T follicular helper cell (primary cell): ENCODE measurements at regions not wholly inside any gene's neighbourhood (a gene's known extent, or its start where the extent isn't known, plus 50 kb on each side); places are given as distances from the start of the nearest gene placed in this dataset.

Source experiments
- DNase-seq: peaks from one replicate; pipeline ENCODE4 v3.0.0-alpha.2; 2020; ENCODE audit warnings: low read depth

DNA sequence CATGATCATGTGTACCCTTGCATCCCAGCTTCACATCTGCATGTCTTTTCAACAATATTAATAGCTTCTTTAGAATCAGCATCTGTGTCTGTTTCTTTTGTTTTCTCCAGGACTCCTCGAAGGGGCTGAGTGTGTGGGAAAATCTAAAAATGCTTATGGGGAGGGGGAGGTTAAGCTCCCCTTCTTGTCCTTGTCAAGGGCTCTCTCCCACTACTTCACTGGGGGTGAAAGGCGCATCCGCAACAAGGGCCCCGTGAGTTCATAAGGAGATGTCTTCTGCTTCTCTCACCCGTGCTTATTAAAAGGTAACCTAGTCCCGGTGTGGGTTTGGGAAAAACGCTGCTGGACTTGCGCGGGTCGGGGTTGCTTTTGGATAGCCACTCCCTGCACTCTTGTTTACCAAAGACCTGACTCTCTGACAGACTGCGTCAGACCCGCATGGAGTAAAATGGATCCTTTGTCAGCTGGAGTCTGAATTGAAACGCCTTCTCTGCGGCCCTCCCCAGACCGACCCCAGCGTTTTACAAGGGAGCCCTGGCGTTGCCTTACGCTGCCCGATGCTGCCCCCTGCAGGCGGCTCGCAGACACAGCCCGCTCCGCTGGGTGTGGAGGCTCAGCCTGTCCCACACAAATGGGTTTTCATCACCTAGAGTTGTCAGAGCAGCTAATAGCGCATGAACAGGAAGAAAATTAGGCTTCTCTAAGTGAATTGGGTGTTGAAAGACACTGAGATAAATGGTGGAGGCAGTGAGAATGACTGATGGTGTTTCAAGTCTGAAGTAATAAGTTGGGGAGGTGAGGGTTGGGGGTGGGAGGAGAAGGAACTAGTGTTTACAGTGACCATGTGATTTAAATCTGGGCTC lies 53.8 kb downstream of the IER5 start:
- peak; percentile 77 for DNase-seq

DNA sequence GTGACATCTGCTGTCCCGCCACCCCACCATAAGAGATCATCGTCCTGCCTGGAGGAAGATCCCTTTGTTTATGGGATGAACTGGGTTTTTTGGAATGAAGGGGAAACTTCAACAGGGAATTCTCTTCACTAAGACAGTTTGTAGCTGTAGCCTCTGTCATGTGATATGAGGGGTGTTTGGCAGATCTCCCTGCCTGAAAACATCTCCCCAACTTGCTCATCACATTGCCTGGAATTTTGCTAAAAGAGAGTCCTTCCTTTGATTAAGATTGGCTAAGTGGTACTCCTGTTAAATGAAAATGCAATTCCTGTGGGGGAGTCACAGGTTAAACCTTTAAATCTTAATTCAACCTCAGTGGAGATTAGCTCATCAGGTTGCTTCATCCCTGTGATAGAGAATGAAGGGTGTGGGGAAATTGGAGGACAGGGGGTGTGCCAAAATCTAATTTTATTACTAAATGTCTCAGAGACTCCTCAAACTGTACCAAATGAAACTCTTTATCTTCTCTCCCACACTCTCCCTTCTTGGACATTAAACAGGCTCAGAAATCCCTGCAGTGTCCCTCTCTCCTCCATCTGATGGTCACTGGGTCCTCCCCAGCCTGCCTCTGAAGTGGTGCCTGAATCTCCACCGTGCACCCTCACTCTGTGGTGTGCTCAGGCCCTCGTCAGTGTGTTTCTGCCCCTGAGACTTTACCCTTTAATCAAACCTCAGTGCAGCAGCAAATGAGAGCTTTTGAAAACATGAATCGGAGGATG lies 54.8 kb downstream of the IER5 start:
- DNase-seq: no peak

DNA sequence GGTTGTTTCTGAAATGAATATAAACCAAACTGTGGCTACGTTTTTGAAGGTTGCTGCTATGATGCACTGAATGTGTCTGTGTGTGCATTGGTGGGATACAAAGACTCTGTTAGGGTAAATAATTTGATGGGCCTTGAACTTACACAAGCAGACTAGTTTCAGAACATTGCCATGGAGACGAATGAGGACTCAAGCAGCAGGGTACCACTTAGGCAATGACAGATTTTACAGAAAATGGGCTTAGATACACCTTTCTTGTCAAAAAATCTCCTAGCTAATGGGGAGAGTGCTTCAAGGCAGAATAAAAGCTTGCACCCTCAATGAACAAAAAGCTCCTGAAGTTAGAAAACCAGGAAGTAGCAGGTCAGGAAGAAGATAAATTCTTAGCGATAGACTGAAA lies 55.7 kb downstream of the IER5 start:
- no peak for DNase-seq

DNA sequence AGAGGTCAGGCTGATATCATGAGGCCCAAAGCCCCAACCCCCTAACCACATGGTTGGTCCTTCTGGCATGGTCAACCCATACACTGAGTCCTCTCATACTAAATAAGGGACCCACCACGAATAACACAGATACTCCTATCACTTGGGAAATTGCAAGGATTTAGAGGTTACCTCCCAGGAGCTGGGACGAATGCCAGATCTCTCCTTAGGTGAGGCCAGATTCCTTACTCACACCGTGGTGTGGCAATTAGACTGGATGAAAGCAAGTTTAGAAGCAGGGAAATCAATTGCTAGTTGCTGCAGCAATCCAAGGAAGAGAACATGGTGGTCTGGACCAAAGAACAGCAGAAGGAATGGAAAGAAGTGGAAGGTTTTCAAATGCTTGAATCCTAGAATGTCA lies 60.1 kb downstream of the IER5 start:
- DNase-seq: no peak

DNA sequence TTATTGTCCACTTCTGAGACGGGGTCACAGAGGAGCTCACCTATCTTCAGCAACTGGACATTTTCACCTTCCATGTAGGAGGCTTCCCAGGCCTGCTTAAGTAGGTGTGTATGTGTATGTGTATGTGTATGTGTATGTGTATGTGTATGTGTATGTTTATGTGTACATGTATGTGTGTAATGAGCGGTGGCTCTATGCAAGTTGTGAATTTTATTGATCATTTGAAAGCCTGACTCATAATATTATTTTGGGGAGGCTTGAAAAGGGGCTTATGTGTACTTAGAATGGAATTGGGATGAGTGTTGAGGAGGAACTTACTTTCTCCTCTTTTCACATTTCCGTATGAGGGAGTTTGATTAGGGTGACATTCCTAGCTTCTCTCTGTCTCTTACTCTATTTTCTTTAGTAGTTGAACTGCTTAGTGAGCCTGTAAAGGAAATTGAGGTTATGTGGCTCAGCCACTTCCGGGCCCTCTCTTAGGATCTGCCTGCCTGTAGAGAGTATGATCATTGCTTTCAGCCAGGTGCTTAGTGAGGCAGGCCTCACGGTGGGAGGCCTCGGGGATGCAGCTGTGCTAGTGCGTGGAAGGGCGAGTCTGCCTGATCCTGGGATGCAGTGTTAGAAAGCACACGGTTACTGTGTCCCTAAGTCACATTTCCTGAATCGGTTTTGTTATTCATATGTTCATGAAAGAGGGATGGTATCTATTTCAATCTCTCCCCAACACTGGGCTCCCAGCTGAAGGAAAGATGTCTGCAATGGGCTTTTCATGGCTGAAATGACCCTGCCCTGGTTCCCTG lies 61.0 kb downstream of the IER5 start:
- peak; percentile 74 for DNase-seq

DNA sequence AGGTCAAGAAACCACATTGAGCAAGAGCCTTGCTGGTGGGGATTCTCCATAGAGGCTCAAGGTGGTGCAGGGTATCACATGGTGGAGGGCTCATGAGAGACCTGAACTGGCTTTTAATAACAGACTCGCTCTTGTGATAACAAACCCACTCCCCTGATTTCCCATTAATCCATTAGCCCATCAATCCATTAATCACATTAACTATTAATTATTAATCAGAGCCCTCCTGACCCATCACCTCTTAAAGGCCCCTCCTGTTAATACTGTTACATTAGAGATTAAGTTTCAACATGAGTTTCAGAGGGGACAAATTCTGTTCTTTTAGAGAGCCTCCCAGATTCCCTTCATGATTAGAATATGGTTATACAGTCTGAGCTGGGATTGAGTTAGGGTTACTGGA lies 61.8 kb downstream of the IER5 start:
- no peak for DNase-seq

DNA sequence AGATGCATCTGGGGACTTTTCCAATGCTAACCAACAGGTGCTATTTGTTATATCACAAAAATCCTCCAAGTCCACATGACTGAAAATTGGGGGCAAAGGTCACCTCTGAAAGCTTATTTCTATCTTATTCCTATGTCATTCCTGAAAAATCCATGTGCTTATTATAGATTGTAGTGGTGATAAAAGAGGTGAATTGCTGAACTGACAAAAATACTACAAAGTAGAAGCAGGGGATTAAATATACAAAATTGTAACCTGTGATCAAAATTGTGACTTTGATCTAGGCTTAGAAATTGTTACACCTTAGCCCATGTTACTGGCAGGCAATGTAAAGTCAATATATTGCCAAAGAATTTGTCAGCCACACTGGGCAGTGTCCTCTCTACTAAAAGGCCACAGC lies 62.3 kb downstream of the IER5 start:
- no peak for DNase-seq

DNA sequence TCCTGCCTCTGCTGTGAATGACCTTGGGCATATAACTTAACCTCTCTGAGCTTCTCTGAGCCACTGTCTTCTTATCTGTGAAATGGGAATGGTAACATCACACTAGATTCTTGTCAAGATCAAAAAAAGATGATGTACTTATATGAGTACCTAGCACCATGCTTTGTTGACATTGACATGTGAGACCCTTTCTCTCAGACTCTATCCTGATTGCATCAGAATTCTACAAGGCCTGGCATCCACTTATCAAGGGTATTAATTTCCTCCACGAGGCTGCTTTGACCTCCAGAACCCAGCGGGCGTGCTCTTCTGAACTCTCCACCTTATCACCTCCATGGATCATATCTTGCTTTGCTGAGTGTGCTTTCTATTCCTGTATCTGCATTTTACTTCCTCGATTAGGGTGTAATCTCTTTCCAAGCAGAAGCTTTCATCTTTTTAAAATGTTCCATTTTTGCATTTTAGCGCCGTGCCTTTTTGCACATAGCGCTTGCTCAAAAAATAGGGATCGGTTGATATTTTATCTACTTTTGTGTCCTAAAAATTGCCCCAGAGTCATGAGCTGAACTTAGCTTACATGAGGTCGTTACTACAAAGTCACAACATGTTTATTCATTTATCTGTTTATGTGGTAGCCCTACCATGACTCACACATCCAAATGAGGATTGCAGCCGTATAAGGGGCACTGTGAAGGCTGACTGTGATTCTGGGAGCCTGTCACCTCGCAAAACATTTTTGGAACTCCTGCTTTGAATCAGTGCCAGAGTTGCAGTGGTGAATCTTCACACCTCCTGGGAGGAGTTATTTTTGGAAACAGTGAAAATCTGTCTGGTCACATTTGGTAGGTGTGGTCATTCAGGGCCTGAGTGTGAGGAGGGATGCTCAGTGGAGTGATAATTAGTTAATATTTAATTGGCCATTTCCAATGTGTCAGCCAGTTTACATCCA lies 63.2 kb downstream of the IER5 start:
- DNase-seq: no peak

DNA sequence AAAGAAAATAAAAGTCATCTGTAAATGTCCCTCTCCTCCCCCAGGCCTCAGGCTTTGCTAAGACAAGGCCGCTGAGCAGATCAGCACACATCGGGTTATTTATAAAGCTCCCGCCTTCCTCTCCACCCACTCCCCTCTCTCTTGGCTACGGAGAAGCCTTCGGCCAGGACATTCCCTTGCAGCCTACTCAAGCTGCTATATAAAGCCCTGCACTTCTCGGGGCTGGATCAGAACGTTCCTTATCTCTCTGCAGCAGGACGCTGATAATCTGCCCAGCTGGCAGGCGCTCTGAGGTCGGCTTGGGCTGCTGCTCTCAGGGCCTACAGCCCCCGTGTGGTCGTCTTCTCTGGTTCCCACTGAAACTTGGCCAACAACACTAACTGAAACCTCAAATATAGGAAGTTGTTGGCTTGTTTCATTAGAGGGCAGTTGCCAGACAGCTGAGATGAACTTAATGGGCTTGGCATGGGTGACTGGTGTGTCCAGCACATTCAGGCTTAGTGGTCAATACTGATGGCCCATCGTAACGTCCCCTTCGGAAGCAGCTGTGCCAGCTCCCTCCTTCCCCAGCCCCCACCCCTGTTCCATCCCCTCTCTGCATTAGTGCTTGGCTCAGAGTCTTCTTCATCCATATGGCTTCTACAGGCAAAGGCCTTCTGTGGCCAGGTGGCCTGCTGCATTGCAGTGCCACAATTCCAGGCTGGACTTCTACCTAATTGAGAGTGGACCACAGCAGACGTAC lies 64.6 kb downstream of the IER5 start:
- no peak for DNase-seq

DNA sequence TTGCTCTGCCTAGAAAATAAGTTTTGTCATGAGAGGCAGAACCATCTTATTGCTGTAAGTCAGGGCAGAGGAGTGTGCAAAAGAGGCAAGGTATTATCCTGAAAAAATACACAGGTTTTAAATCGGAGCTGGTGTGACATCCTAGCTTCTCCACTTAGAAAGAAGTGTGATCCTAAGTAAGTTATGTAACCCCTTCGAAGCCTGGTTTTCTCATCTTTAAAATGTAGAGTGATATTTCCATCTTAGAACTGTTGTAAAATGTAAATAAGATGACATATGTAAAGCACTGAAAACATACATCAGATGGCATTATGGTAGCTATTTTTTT lies 65.1 kb downstream of the IER5 start:
- DNase-seq: no peak

DNA sequence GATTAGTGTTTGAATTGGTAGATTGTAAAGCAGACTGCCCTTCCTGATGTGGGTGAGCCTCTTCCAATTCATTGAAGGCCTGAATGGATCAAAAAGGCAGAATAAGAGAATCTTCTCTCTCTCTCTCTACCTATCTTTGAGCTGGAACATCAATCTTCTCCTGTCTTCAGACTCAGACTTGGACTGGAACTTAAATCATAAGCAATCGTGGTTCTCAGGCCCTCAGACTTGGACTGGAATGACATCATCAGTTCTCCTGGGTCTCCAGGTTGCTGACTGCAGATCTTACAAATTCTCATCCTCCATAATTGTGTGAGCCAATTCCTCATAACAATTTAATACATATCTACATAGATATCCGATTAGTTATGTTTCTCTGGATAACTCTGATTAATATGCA lies 66.8 kb downstream of the IER5 start:
- no peak for DNase-seq

DNA sequence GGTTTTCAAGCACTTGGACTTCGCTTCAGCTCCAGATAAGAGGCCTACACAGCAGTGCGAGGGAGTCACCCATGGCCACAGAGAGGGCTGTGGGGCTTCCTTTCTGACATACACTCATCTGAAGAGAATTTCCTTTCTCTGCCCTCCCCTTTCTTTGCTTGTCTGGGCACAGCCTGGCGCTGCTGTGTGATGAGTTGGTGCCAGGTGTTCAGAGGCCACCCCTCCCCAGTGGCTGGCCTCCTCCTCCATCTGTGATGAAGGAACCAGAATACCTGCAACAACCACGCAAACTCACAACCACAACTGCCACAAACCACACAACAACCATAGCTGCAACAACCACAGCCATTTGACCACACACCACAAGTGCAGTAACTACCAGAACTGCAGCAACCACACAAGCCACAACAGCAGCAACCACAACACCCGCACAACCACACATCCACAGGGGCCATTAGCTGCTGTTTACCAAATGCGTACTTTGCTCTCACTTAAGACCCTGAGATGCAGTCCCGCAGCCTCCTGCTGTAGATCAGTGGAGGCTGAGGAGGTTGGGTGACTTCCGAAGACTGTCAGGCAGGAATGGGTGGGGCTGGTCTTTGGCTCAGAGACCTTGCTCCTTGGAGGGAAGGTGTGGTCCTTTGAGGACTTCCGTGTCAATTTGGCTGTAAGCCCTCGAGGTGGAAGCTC lies 71.1 kb downstream of the IER5 start:
- peak; percentile 20 for DNase-seq

DNA sequence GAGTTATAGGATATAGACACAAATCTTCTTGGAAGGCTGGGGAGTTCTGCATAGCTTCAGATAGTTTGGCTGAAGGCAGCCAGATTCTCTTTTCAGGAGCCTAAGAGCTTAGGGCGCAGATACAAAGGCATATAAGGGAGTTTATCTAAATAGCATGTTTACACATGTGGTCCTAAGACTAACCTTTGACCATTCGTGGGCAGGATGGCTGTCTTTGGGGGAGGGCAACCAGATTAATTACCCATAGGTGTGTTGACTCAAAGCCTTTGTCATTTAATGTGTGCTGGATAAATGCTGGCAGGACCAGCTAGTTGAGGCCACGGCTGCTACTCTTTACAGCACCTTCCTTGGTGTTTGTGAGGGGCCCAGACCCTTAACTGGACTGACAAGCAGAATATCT lies 71.8 kb downstream of the IER5 start:
- DNase-seq: no peak

DNA sequence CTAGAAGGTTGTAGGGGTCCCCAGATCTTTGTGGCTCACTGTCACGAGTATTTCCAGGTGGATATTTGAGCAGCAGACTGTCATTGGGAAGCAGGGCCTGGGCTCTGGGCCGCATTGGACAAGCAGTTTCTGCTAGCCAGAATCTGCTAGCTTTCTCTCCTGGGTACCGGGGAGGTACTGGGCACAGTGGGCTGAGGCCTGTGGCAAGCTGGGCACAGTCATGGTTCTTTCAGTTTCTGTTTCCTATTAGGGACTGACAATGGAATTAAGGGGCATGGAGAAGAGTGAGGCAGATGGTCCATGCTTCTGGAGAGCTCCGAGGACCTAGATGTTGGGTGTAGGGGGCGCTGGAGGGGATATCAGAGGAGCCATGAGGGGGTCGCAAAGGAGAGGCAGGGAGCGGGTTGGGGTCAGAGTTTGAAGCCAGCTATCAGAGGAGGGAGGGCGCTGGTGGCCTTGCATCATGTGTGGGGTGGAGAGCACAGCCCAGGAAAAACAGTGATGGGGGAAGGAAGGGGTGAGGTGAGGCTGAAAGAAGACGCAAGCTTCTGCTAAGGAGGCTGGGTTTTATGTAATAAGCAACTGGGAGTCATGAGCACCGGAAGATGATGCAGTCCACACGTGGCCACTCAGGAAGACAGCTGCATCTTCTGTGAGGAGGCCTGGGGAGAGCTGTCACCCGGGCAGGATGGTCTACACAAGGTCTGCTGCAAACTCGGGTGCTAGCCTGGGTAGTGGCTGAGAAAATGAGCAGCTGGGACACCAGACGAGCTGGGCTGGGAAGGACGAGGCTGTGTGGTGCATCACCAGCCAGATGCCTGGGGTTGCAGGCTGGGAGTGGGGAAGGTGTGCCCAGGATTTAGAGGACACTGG lies 72.7 kb downstream of the IER5 start:
- no peak for DNase-seq

DNA sequence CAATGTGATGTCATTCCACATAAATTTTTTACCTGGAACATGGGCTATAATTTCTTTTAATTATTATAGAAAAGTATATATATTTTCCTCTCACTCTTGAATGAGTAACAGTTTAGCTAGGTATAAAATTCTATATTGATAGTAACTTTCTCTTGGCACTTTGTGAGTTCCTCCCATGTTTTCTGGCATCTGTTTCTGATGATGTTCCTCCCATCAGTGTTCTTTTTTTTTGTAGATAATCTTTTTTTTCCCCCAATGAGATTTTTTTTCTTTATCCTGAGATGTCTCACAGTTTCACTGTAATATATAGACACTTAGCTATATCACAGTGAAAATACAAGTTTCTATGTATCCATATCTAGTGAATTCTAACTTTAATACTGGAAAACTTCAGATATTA lies 75.2 kb downstream of the IER5 start:
- DNase-seq: no peak

DNA sequence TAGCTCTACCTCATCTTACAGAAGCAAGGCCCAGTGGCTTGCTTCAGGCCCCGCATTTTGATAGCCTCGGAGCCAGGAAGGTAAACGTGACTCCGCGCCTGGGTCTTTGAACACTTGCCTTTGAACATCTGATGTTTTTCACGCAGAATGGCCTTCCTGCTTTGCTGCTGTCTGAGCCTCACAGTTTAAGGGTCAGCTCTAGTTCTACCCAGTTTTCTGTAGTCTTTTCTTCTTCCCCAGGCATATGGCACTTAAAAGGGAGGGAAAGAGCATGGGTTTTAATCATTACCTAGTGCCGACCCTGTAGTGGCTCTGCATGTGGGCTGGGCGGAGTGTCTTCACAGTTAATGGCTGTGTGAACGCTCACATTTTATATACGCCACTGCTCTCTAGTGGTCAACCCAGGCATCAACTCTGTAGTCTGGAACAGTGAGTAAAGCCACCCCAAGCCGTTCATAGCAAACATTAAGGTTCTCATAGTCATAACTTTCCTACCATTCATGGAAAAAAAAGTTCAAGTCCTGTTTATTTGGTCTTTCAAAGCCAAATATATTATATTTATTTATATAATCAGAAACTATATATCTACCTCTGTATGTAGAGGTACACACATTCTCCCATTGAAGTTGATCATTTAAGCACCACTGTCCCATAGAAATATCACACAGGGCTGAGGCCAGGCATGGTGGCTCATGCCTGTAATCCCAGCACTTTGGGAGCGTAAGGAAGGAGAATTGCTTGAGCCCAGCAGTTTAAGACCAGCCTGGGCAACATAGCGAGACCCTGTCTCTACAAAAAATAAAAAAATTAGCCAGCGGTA lies 78.1 kb downstream of the IER5 start:
- DNase-seq: peak; percentile 62

DNA sequence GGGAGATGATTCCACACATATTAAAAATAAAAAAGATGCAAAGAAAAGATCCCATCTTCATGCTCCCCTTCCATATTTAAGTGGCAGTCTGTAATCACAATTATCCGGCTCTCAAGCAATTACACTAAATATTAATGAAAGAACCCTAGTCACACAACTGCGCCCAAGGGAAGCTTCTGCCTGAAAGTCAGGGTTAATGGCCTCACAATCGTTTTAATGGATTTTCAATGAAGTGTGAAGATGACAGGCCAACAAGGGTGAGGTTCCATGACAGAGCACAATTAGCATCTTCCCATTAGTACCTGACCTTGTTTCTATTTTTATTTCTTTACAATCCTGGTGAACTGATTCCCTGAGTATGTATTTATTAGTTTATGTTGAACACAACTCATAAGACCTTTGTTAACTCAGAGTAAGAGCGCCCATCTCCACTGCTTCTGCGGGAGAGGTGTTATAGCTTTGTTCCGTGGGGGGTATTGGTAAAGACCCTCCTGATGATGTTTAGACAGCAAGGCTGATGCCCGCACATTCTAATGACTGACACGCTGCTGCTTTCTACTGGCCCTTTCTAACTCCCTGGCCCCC lies 80.9 kb downstream of the IER5 start:
- no peak for DNase-seq

DNA sequence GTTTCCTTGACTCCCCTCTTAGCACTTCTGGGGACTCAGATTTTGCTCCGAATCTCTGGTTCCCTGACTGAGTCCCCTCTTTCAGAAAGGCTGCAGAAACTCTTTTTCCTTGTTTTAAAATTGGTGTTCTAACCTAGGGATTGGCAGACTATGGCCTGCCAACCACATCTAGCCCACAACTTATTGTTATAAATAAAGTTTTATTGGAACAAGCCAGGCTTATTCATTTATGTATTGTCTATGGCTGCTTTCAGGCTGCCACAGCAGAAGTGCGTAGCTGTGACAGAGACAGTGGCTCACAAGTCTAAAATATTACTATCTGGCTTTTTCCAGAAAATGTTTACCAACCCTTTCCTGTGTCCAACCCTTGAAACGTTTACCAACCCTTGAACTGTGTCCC lies 81.7 kb downstream of the IER5 start:
- no peak for DNase-seq
